Ishikawa (cell line): ENCODE measurements at regions not wholly inside any gene's neighbourhood (a gene's known extent, or its start where the extent isn't known, plus 50 kb on each side); places are given as distances from the start of the nearest gene placed in this dataset.

Source experiments
- CEBPB ChIP-seq: IDR thresholded peaks from 2 replicates; pipeline ENCODE4 v1.6.1; 2012
- CREB1 ChIP-seq: IDR thresholded peaks from 2 replicates; pipeline ENCODE4 v1.6.1; 2012; ENCODE audit warnings: low read depth
- EGR1 ChIP-seq: IDR thresholded peaks from 2 replicates; pipeline ENCODE4 v1.6.1; 2012
- EP300 ChIP-seq: IDR thresholded peaks from 2 replicates; pipeline ENCODE4 v1.6.1; 2012; ENCODE audit warnings: borderline replicate concordance
- FOXM1 ChIP-seq: IDR thresholded peaks from 2 replicates; pipeline ENCODE4 v1.6.1; 2012; ENCODE audit warnings: low read depth, borderline replicate concordance
- MAX ChIP-seq: IDR thresholded peaks from 2 replicates; pipeline ENCODE4 v1.6.1; 2012
- NFIC ChIP-seq: IDR thresholded peaks from 2 replicates; pipeline ENCODE4 v1.6.1; 2012
- RAD21 ChIP-seq: IDR thresholded peaks from 2 replicates; pipeline ENCODE4 v1.6.1; 2012; ENCODE audit warnings: low read depth
- REST ChIP-seq: IDR thresholded peaks from 2 replicates; pipeline ENCODE4 v1.6.1; 2012; ENCODE audit warnings: low read depth, mild to moderate bottlenecking
- TAF1 ChIP-seq: IDR thresholded peaks from 2 replicates; pipeline ENCODE4 v1.6.1; 2012; ENCODE audit warnings: low read depth, mild to moderate bottlenecking
- TCF12 ChIP-seq: IDR thresholded peaks from 2 replicates; pipeline ENCODE4 v1.6.1; 2012; ENCODE audit warnings: low read depth
- TEAD4 ChIP-seq: IDR thresholded peaks from 2 replicates; pipeline ENCODE4 v1.6.1; 2012
- USF1 ChIP-seq: IDR thresholded peaks from 2 replicates; pipeline ENCODE4 v1.6.1; 2012
- YY1 ChIP-seq: IDR thresholded peaks from 2 replicates; pipeline ENCODE4 v1.6.1; 2012; ENCODE audit warnings: low read depth
- ZBTB7A ChIP-seq: IDR thresholded peaks from 2 replicates; pipeline ENCODE4 v1.6.1; 2012; ENCODE audit warnings: low read depth

GRCh38 chr2:225108805-225109204 lies 66.5 kb upstream of the DOCK10 start:
- TF ChIP-seq ZBTB7A: no peak
- no peak for TF ChIP-seq REST
- TF ChIP-seq TAF1: no peak

GRCh38 chr2:225104971-225105370 lies 62.7 kb upstream of the DOCK10 start:
- TF ChIP-seq RAD21 (no peak), TCF12 (no peak), USF1 (no peak), YY1 (no peak), CREB1 (no peak), EGR1 (no peak), TEAD4 (no peak)

- TF ChIP-seq TEAD4: no peak
- no peak for TF ChIP-seq EP300
- TF ChIP-seq NFIC: no peak
- no peak for TF ChIP-seq EGR1
- no peak for TF ChIP-seq USF1
- TF ChIP-seq CEBPB: no peak
- no peak for TF ChIP-seq YY1
- no peak for TF ChIP-seq ZBTB7A
- no peak for TF ChIP-seq MAX
- no peak for TF ChIP-seq FOXM1
- TF ChIP-seq CREB1: no peak
- TF ChIP-seq TCF12: no peak
- no peak for TF ChIP-seq TAF1
- no peak for TF ChIP-seq RAD21
- no peak for TF ChIP-seq REST
Measured at GRCh38 chr2:225104321-225104720, 62.1 kb upstream of the DOCK10 start.

GRCh38 chr2:225103737-225104141 lies 61.5 kb upstream of the DOCK10 start:
- TF ChIP-seq TAF1: no peak
- no peak for TF ChIP-seq MAX
- TF ChIP-seq CREB1: no peak

- TF ChIP-seq RAD21: no peak
- no peak for TF ChIP-seq FOXM1
- TF ChIP-seq NFIC: no peak
- no peak for TF ChIP-seq USF1
- no peak for TF ChIP-seq EGR1
- no peak for TF ChIP-seq CREB1
- no peak for TF ChIP-seq YY1
- TF ChIP-seq REST: no peak
- TF ChIP-seq TEAD4: no peak
- no peak for TF ChIP-seq ZBTB7A
- TF ChIP-seq CEBPB: no peak
- no peak for TF ChIP-seq EP300
- no peak for TF ChIP-seq TAF1
- TF ChIP-seq MAX: no peak
- no peak for TF ChIP-seq TCF12
Measured at GRCh38 chr2:225100856-225101294, 58.6 kb upstream of the DOCK10 start.
